ENCODE measurements at regions not wholly inside any gene's neighbourhood (a gene's known extent, or its start where the extent isn't known, plus 50 kb on each side); places are given as distances from the start of the nearest gene placed in this dataset.

GRCh38 chr18:22069916-22070315 lies 99.5 kb upstream of the GATA6 start:
- H3K4me3 ChIP-seq, result no peak overlapping the region
- no peaks in the 10 kb centered on the region for H3K4me1 ChIP-seq
- no peaks in the 10 kb centered on the region for H3K27me3 ChIP-seq
- no peak for TF ChIP-seq CTCF (IDR thresholded peaks at IDR 0.05)
- TF ChIP-seq POLR2A (IDR thresholded peaks at IDR 0.05), result no peak
- intact Hi-C loops (cut with DNase I; ENCODE audit: low total_unique reads), result no loop called here
- no peaks in the 10 kb centered on the region for H3K9me3 ChIP-seq
- DNase-seq, result no peak
- no peak overlapping the region for H3K27ac ChIP-seq
- no peaks in the 10 kb centered on the region for H3K36me3 ChIP-seq (ENCODE audit: low read depth, missing control alignments)
- 80 to 94% methylated on average over 8 of the region's 8 CpGs for WGBS, 2 donors

DNA sequence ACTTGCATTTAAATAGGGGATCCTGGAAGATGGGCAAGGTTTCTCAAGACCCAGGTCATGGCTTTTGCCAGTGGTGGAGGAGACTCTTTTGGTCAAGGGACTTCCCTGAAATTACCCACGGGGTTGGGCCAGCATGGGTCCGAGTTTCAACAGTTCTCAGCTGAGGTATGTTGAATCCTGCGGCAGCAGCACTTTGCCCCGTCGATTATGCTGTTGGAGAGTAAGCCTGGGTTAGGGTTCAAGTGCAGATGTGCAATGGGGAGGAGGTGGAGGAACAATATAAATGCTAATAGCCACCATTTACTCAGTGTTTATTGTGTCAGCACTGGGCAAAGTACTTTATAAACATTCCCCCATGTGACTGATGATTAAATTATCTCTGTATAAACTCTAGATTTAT lies 96.0 kb upstream of the GATA6 start:
- Histone ChIP-seq H3K4me1 (no peaks in the 10 kb centered on the region), H3K9me3 (no peaks in the 10 kb centered on the region), H3K27ac (no peak overlapping the region), H3K27me3 (no peaks in the 10 kb centered on the region), H3K36me3 (ENCODE audit: low read depth, missing control alignments) (no peaks in the 10 kb centered on the region), H3K4me3 (no peak overlapping the region)
- DNase-seq, result no peak
- TF ChIP-seq CTCF (IDR thresholded peaks at IDR 0.05) (no peak), POLR2A (IDR thresholded peaks at IDR 0.05) (no peak)
- WGBS, 2 donors, result 91 to 98% methylated on average over 5 of the region's 5 CpGs
- intact Hi-C loops (cut with DNase I; ENCODE audit: low total_unique reads), result no loop called here

GRCh38 chr18:22074282-22075070 lies 94.9 kb upstream of the GATA6 start:
- no peaks in the 10 kb centered on the region for H3K27me3 ChIP-seq
- 66 to 69% methylated on average over 6 of the region's 6 CpGs for WGBS, 2 donors
- H3K4me3 ChIP-seq, result no peak overlapping the region
- no peaks in the 10 kb centered on the region for H3K9me3 ChIP-seq
- no peaks in the 10 kb centered on the region for H3K36me3 ChIP-seq (ENCODE audit: low read depth, missing control alignments)
- TF ChIP-seq CTCF (IDR thresholded peaks at IDR 0.05) (no peak), POLR2A (IDR thresholded peaks at IDR 0.05) (no peak)
- intact Hi-C loops (cut with DNase I; ENCODE audit: low total_unique reads), result no loop called here
- no peaks in the 10 kb centered on the region for H3K4me1 ChIP-seq
- no peak for DNase-seq
- no peak overlapping the region for H3K27ac ChIP-seq

GRCh38 chr18:22080035-22080434 lies 89.4 kb upstream of the GATA6 start:
- WGBS, 2 donors, result 62 to 67% methylated on average over 3 of the region's 3 CpGs
- no peaks in the 10 kb centered on the region for H3K9me3 ChIP-seq
- H3K4me3 ChIP-seq, result no peak overlapping the region
- H3K27ac ChIP-seq, result no peak overlapping the region
- DNase-seq, result no peak
- H3K36me3 ChIP-seq (ENCODE audit: low read depth, missing control alignments), result no peaks in the 10 kb centered on the region
- H3K27me3 ChIP-seq, result no peaks in the 10 kb centered on the region
- no peaks in the 10 kb centered on the region for H3K4me1 ChIP-seq
- TF ChIP-seq POLR2A (IDR thresholded peaks at IDR 0.05) (no peak), CTCF (IDR thresholded peaks at IDR 0.05) (no peak)
- intact Hi-C loops (cut with DNase I; ENCODE audit: low total_unique reads), result no loop called here

- Histone ChIP-seq H3K4me1 (no peaks in the 10 kb centered on the region), H3K27ac (no peak overlapping the region), H3K36me3 (ENCODE audit: low read depth, missing control alignments) (no peaks in the 10 kb centered on the region), H3K4me3 (no peak overlapping the region), H3K9me3 (no peaks in the 10 kb centered on the region), H3K27me3 (no peaks in the 10 kb centered on the region)
- 90 to 91% methylated on average over 14 of the region's 14 CpGs for WGBS, 2 donors
- intact Hi-C loops (cut with DNase I; ENCODE audit: low total_unique reads), result no loop called here
- no peak for TF ChIP-seq POLR2A (IDR thresholded peaks at IDR 0.05)
- no peak for TF ChIP-seq CTCF (IDR thresholded peaks at IDR 0.05)
- DNase-seq, result no peak
Measured at GRCh38 chr18:22082408-22082807, 87.0 kb upstream of the GATA6 start.
